NCI-H2196 (cell line): ENCODE measurements at regions not wholly inside any gene's neighbourhood (a gene's known extent, or its start where the extent isn't known, plus 50 kb on each side); places are given as distances from the start of the nearest gene placed in this dataset.
"Not testable (repeated sequence)": the region's sequence is repeated elsewhere in the genome, so short reads cannot be mapped to it uniquely, and the experiment has no call there.

Source experiments
- DNase-seq: peaks from one replicate; lab custom pipeline; 2025; ENCODE audit not compliant: unreplicated experiment; lab: John Stamatoyannopoulos, UW

DNA sequence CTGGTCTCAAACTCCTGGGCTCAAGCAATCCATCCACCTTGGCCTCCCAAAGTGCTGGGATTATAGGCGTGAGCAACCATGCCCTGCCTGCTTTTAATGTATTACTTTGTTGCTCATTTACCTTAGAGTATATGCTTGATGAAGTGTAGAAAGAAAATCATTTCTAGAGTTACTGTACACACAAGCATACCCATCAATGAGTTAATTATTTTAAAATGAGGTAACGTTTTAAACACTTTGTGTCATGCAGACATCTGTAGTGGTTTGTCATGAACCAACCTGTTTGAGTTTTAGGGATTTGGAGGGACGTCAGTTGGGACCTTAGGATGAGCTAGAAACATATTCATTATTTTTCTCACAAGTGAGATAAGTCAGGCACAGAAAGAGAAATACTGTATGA lies 332.4 kb upstream of the IGF1R start:
- DNase-seq = no peak

DNA sequence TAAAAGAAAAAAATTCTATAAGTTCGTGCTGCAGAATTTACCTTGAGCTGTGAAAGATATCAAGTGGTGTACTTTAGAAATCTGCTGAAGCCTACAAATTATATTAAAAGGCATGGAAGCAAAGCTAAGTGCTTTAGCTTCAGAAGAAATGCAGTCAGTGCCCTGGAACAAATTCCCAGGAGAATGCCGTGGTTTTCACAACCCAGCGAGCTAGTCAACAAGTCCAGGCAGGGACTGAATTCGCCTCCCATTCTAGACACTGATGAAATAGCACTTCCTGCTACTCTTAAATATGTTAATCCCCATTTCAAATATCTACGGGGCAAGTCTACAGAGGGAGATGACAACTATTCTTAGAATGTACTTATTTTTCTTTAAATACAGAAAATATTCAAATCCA lies 326.4 kb upstream of the IGF1R start:
- no peak for DNase-seq

DNA sequence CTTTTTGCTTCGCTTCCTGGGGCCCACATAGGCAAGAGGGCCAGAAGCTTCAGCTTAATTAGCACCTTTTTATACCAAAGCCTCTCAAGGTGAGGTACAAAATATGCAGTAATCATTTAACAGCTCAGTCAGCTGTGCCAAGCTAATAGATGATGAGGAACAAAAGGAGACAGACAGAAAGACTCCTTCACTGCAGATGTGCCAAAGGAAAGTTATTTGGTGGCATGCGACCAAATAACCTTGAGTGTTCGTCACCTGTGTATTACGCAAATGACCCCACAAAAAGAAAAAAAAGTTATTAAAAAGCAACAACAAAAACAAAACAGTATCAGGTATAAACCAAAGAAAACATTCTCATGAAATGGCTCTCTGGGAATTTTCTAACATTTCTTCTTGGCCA lies 325.8 kb upstream of the IGF1R start:
- no peak for DNase-seq

DNA sequence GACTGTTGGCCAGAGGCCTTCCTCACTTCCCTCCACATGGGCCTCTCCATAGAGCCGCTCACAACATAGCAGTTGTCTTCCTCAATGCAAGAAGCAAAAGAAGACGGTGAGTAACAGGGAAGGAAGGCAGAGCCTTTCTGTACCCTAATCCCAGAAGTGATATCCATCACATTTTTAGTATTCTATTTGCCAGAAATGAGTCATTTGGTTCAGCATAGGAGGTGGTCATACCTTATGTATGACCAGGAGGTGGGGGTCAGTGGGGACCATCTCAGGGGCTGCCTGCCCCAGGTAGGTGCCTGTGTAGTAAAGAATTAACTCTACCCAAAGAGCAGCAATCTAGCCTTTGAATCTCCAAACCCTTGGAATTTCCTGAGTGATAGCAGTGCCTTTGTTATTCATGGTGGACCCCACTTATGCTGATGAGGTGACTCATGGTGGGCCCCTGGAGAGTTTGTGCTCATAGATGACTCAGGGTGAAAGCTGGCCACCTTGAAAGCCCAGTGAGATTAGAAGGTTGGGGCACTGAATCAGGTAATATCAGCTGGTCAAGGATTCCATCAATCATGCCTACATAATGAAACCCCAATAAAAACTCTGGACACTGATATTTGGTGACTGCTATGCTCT lies 323.9 kb upstream of the IGF1R start:
- DNase-seq = no peak

DNA sequence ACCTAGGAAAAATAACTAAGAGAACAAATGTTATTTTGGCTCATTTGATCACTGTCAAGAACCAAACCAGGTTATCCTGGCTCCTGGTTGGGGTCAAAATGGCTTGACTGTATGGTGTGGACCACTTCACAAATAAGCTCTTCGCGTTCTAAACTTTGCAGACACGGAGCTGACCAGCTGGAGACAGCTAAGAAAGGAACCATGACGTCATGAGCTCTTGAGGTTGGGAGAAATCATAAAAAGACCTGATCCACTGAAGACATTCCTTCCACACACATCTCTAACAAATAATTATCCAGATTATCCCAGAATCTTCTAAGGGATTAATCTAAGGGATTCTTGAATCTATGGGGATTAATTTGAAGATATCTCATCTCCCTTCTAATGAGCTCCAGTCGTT lies 321.5 kb upstream of the IGF1R start:
- DNase-seq = no peak

DNA sequence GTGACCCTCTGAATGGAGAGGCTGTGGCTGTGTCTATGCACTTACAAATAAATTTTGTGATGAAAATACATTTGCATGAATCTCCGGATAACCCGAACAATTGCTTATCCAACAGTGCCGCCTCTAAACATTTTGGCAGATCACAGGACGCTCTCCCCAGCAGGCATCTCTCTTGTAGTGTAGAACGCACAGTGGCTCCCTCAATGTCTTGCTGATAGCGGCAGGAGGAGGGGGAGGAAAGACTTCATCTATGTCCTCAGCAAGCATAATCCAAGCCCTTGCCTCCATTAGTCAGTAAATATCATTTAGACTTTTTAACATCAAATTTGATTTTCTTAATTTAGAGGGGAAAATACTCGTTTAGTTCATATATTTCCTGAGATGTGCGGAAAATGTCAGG lies 318.1 kb upstream of the IGF1R start:
- no peak for DNase-seq

DNA sequence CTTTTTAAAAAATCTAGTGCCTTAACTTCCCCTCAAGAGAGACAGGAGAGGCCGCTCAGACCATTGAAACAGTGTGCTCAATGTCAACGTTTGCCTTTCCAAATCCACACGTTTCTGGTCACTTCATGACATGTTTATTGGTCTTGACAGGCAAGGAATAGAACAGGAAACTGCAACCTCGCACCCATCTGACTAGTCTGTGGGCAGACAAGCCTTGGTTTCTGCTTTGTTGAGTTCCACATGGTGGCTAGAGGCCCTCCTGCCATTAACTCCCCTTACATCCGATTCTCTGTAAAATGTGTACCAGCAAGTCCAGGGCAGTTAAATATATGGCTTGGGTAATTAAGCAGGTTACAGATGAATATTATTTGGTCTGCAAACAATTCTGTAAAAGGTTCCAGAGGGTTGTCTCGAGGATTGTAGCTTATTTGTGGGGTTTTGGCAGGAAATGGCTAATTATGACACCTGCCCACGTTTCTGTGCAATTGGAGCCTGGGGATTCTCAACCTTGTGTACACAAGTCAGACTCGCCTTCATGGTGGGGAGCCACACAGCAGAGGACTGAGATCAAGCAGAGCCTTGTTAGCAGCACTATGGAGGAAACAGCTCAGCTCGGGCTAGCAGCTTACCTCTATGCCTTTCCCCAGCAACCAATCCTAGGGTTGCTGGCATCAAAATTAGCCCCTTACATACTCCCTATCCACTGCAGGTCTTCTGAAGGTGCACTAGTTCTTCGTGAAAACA lies 317.5 kb upstream of the IGF1R start:
- DNase-seq = no peak

DNA sequence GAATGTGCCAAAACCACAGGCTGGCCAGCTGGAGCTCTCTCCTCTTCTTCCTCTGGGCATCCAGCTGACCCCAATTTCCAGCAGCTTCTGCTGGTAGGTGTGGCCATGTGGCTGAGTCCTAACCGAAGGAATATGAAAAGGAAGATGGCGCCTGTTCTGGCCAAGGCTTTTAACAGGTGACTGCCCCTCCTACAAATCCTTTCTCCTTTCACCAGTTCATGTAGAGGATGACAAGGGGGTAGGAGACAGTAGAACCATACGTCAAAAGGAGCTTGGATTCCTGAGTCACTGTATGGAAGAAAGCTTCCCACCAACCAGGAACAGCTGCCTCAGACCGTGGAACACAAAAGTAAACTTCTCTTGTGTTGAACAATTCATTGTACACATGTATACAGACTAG lies 316.7 kb upstream of the IGF1R start:
- no peak for DNase-seq

DNA sequence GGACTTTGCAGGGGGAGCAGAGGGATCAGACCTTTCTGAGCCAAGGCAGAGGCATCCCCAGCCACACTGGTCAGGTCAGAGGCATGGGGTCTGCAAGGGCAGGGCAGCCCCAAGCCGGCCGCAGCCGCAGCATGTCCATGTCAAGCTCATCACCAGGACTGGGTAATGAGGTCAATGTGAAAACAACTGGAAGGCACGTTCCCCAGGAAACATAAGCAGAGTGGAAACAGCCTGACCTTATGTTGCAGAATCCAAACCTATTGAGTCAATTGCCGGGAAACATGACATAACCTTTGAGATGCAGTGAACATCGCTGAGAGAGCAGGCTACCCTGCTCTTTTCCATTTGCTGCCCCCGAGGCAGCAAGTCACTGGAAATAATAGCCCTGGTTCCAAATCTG lies 315.1 kb upstream of the IGF1R start:
- no peak for DNase-seq

DNA sequence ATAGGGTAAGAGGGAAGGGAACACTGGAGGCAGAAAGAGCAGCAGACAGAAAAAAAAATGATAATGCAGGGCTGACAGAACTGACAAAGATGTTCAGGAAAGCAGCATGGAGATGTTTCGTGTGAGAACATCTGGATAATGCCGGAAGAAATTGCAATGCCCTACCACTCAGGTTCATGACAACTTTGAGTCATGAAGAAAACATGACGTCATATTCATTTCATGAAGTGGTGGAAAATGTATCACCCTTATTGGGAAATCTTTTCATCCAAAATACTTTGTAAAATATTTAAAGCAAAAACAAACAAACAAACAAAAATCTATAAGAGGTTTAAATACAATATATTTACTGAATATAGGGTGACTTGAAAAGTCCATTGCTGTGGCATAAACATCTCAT lies 305.4 kb upstream of the IGF1R start:
- DNase-seq = no peak

DNA sequence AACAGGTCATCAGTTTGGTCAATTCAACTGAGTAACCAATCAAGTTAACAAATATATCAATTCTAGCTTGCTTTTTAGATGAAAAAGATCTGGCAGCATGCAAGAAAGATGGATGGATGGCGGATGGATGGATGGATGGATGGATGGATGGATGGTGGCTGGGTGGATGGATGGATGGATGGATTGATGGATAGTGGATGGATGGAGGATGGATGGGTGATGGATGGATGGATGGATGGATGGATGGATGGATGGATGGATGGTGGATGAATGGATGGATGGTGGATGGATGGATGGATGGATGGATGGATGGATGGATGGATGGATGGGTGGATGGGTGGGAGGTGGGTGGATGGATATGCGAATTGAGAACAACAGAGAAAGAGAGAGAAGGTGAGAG lies 303.7 kb upstream of the IGF1R start:
- no peak for DNase-seq

DNA sequence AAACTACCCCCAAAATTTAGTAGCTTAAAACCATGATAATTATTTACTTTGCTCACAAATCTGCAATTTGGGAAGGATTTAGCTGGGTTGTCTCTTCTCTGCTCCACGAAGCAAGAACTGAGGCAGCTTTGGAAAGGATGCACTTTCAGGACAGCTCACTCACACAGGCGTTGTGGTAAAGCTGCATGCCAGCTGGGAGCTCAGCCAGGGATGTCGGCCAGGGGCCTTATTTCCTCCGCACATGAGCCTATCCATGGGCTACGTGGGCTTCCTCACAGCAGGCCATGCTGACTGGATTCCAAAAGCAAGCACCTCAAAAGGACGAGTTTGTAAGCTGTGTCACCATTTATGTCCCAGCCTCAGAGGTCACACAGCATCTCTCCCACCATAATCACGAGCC lies 301.3 kb upstream of the IGF1R start:
- no peak for DNase-seq

DNA sequence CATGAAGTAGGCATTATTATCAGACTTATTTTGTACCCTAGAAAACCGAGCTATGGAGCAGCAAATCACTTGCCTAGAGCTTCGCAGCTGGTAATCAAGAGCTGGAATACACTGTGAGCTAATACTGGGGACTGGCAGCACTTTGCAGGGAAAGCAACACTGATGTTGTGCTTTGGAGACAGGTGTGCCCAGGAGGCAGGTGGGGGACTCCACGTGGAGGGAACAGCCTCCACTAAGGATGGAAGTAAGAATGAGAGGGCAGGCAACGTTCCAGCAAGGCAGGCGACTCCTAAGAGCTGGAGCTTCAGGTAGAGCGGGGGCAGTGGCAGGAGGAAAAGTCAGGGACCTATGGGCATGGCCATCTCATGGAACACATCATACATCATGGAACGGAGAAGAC lies 300.5 kb upstream of the IGF1R start:
- DNase-seq = no peak

DNA sequence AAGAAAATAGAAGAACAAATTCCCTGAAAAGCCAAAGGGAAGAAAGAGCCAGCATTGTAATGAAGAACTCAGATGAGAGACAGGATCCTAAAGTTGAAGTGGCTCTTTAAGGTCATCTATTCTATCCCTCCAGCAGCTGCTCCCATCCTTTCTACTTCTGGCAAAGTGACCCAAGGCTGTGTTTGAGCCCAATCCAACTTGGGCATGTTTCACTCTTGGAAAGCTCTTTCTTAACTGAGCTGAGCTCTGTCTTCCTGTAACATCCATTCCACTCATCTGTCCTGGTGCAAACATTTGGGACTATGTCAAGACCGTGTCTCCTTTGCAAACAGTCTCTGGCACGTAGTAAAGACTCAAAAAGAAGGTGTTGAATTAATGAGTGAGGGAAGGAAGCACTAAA lies 298.1 kb upstream of the IGF1R start:
- no peak for DNase-seq

DNA sequence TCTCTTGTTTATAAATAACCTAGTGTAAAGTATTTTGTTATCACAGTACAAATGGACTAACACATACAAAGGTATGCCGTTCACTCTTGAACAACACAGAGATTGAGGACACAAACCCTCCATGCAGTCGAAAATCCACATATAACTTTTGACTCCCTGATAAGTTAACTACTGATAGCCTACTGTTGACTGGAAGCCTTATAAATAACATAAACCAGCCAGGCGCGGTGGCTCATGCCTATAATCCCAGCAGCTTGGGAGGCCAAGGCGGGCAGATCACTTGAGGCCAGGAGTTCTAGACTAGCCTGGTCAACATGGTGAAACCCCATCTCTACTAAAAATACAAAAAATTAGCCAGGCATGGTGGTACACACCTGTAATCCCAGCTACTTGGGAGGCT lies 290.1 kb upstream of the IGF1R start:
- DNase-seq = not testable (repeated sequence)

DNA sequence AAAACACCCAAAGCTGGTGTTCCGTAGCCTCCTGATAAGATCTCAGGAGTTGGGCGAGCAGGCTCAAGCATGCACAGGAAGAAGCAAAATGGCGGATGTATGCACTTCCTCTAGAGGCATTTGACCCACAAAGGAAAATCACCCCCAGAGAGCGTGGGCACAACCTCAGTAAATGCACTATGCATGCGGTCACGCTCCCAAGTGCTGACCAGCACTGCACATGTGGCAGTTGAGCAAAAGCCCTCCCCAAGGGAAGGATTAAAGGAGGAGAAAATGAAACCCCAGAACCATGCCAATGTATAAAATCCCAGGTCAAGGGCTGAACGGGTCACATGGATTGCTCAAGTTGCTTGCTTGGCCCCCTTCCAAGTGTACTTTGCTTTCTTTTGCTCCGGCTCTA lies 289.4 kb upstream of the IGF1R start:
- no peak for DNase-seq

DNA sequence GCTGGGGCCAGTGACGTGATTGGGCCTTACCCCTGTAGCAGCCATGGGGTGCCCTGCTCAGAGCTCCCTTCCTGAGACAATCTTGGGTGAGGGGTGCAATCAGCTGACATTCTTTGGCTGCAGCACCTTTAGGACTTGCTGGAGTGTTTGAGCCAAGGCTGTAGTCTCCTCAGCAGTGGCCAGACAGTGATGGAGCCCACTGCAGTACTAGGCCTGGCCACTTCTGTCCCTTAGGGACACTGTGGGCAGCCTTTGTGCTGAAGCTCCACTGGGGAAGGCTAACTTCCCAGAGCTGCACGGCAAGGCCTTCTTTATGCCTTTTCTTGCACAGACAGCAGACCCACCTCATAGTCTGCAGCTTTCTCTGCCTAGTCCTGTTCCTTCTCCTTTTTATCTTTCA lies 284.9 kb upstream of the IGF1R start:
- no peak for DNase-seq

DNA sequence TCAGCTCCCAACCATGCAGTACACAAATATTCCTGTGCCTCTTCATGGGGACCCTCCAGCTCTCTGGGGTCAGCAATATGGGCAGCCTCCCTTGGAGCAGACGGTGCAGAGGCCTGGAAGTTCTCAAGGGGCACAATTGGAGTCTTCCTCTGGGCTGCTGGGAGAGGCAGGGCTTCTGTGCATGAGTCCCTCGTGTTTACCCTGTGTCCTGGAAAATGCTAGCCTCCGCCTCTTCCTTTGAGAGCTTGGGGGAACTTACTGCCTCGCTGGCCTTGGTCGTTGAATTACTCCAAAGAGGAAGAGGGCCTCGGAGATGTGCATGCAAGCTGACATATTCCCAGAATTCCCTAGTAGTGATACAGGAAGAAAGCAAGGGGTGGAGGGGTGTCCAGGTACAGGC lies 284.4 kb upstream of the IGF1R start:
- DNase-seq = no peak

DNA sequence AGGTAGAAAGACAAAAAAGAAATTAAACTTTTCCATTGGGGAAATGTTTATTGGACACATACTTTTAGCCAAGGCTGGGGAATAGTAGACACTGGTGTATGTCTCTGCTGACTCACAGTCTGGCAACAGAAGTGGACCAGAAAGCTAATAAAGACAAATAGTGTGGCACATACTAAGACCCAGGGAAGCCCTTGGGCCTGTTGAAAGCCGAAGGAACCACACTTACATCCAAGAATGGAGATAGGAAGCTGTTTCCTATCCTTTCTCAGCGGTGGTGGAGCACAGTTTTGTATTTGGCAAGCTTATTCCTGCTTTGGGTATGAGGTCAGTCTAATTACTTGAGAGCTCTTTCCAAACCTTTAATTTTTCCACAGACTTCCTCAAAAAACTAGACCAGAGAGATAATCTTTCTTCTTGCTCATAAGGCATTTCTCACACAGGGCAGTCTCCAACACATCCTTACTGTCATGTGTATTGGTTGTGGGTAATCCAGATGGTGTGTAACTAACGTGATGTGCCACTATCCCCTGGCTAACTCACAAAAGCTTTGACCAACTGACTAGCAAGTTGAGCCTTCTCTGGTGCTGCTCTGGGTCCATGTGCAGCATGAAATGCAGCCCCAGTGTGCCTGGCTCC lies 279.1 kb upstream of the IGF1R start:
- DNase-seq = no peak

DNA sequence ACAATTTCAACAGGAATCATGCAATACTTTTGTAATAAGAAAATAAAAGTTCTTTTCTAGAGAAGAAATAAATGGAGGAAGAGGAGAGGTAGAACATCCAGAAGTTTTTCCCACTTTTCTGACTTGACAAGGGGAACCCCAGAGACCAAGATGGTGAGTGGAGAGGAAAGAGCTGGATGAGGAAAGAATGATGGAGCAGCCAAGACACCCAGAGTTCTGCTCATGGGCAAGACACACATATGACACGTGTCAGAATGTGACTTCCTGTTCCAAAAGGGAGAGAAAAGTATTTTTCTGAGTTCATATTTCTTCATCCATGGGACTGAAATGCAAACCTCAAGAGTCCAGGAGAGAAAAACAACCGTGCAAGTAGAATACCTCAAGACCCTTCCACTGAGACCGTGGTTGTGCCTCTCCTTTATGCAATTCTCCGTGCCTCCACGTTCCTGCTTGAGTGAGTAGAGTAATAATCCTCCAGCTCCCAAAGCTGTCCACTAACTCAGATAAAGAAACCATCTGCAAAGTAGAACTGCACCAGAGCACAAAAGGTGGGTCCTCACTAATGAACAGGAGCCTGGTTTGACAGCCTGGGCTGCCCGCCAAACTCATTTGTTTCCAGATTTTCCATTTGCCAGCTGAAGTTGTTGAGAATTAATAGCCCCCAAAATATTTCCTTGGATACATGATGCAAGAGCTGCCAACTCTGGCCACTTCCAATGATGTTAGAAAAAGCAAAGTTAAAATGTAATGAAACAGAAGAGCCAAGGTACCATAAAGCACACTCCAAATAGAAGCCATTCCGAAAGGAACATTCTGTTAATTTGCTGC lies 272.6 kb upstream of the IGF1R start:
- no peak for DNase-seq

DNA sequence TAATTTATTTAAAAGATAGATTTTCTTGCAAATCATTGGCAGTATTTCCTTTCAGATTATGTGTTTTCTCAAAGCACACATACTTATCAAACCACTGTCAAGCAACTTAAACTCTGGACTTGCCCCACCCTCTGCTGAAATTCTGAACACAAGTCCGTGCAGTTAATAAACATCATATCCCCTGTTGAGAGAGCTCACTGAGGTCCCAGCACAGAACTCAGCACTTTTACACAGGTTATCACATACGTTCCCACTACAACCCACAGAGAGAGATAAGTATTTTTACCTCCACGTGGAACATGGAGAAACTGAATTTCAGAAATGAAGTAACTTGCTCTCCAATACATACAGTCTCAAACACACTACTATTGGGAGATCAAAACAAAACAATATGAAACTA lies 267.6 kb upstream of the IGF1R start:
- no peak for DNase-seq

DNA sequence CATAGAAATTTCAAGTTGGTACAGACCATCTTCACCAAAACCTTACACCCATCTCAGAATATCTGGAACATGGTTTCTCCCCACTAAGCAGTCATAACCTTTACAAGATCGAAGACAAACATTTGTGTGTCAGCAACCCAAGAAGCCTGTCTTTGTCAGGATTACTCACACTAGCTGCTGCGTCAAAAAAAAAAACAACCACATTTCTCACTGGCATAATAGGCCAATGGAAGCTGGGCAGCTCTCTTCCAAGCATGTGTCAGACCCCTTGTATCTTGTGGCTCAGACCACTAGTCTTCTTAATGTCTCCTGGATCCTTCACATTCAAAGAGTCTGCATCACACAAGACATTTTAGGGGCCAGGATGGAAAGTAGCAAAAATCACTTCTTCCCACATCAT lies 266.9 kb upstream of the IGF1R start:
- DNase-seq = no peak
